KG1 (cell line): ENCODE measurements at regions not wholly inside any gene's neighbourhood (a gene's known extent, or its start where the extent isn't known, plus 50 kb on each side); places are given as distances from the start of the nearest gene placed in this dataset.
"Not testable (repeated sequence)": the region's sequence is repeated elsewhere in the genome, so short reads cannot be mapped to it uniquely, and the experiment has no call there.

ENCODE experiments used
- DNase-seq: peaks from one replicate; lab custom pipeline; 2025; lab: John Stamatoyannopoulos, UW

GRCh38 chr5:83001796-83002381, 75.3 kb downstream of the TMEM167A start:
- DNase-seq = no peak

- no peak for DNase-seq
Measured at GRCh38 chr5:83000922-83001321, 76.3 kb downstream of the TMEM167A start.

DNA sequence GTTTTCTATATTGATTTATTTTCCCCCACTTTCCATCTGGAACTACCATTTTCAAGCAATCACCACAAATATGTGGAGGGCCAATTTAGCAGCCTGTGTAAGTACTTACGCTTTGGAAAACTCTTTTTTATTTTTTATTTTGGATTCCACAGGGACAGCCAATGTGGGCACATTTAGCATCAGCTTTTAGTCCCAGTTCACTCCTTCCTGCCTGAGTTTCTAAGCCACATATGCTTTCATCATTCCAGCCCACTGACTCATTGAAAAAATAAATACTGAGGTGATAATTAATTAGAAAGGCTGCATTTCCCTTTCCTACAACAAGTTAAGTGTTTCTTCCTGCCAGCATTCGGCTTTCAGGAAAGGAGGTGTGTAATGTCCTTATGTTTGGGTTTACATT, 76.8 kb downstream of the TMEM167A start:
- no peak for DNase-seq

DNA sequence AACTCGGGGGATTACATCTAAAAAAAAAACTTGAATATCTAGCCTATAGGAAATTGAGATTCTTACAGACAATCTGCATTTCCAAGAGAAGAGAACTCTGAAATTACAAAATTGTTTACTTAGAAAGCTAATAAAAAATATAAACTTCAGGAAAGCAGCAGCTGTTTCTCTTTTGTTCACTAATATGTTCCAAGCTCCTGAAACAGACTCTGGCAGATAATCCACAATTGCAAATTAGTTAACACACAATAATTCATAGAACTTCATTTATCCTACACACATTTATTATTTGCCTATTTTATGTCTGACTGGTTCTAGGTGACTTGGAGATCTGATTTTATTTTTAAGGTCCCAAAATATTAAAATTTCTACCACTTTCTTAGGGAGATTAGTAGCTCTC, 83.8 kb downstream of the TMEM167A start:
- no peak for DNase-seq

DNA sequence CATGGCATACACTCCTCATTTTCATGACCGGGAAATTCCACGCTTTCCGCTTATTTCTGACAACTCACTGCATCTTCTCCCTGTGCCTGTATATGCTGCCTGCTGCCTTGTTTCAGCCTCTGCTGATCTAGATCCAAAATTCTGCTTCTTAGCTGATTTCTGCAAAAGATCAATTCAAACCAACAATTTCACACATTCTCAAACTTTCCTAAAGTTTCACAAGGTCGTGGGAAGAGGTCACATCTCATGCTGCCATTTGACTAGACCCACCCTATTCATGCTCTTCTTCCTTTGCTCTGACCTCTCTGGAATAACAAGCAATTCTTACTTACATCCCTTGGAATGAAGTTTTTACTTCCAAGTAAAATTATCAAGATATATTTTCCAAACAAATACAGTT, 84.5 kb downstream of the TMEM167A start:
- no peak for DNase-seq

DNA sequence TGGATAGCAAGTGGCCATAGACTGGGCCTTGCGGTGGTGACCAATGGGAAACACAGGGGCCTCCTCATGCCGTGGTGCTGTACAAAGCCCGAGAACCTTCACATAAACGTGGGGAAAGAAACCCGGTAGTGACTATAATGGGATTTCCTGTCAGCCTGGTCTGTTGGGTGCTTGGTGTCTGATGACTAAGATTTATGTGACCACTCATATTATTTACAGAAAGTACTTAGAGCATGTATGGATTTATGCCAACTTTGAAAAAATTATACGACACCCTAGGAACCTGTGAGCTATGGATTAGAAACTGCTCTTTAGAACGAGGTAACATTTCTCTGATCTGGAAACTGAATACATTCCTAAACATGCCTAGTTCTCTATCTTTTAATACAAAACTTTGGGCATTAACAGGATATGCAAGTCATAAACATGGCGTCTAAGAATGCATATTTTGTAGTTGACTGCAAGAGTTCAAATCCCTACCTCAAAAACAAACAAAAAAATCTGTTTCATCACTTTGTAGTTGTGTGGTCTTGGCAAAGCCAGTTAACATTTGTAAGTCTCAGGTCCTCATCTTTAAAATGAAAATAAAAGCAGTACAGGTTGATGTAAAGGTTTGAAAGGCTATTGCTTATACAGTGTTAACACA, 85.4 kb downstream of the TMEM167A start:
- DNase-seq = peak; percentile 58

DNA sequence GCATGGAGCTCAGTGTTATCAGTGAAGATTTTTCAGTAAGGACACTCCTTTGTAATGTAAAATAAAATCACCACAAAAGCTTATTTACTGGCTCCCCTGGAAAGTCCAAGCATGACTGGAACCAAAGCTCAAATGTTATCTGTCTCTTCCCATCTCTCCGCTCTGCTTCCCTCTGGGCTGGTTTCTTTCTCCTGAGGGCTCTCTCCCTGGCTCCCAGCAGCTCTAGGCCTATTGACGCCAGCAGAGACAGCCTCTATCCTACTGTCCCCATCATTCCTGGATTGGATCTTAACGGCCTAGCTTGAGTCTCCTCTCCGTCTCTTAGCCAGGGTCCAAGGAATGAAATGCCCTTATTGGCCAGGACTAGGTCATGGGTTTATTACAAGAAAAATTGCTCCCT, 86.1 kb downstream of the TMEM167A start:
- no peak for DNase-seq

- DNase-seq = no peak
Measured at GRCh38 chr5:82987188-82987587, 90.0 kb downstream of the TMEM167A start.

- no peak for DNase-seq
Measured at GRCh38 chr5:82986404-82986803, 90.8 kb downstream of the TMEM167A start.

- no peak for DNase-seq
Measured at GRCh38 chr5:82985763-82986162, 91.4 kb downstream of the TMEM167A start.

DNA sequence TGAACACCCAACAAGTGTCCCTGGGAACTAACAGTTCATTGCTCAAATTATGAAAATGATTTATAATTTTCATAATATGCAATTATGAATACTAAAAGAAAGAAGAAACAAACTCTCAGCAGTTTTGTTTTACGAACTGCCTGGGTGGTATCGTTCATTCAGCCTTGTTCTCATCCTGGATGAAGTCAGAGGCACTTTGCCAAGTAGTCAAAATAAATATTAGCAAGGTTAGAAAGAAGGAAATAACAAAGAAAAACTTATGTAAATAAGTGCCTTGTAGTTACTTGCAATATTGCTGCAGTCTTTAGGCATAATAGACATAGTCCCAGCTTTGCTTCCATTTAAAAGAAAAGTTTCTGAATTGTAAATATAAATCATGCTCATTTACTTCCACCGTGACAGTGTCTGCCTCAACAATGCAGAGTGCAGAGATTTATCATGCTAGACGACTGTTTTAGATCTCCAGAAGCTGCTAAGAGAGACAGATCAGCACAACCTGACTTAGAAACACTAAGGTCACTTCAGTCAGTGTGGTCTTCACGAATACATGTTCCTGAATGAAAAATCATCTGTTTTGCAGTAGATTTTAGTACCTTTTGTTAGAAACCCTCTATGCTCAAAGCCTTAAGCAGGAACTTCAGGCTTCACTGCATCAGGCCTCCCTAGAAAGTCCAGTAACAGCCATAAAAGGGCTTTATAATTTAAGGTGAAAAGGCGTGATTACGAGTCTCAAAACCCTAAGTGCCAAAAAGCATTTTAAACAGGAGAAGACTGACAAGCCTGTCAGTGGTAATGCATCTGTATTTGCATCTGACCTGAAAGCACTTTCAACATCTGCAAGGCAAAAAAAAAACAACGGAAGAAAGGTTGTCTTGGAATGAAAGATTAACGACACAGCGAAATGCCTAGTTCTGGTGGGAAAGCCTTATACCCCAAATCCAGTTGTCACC, 92.1 kb downstream of the TMEM167A start:
- no peak for DNase-seq

DNA sequence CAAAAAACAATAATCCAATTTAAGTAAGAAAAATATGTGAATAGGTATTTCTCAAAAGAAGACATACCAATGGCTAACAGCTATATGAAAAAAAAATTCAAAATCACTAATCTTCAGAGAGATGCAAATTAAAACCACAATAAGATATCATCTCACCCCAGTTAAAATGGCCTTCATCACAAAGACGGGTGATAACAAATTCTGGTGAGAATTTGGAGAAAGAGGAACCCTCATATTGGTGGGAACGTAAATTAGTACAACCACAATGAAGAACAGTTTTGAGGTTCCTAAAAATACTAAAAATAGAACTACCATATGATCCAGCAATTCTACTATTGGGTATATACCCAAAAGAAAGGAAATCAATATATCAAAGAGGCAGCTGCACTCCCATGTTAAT, 94.3 kb downstream of the TMEM167A start:
- no peak for DNase-seq

DNA sequence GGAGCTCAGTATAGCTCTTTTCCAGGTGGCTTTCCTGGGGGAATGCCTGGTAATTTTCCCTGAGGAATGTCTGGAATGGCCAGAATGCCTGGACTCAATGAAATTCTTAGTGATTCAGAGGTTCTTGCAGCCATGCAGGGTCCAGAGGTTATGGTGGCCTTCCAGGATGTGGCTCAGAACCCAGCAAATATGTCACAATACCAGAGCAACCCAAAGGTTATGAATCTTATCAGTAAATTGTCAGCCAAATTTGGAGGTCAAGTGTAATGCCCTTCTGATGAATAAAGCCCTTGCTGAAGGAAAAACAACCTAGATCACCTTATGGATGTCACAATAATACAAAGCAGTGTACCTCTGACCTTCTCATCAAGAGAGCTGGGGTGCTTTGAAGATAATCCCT, 100.3 kb downstream of the TMEM167A start:
- DNase-seq = not testable (repeated sequence)

GRCh38 chr5:82975812-82976211, 101.4 kb downstream of the TMEM167A start:
- DNase-seq = no peak

DNA sequence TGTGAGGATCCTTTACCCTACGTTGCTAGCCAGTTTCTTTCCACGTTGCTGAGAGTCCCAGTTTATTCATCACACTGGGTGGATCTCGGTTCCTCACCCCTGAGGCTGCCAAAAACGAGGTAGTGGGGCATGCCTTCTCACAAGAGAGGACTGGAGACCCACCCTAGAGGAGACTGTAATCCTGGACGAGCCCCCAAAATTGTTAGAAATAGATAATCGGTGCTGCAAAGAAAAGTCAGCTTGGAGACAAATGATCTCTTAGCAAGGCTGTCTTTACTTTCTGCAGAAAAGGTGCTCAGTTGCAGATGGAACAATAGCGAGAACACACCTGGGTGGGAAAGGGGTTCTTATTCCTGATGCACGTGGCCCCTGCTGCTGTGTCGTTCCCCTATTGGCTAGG, 101.8 kb downstream of the TMEM167A start:
- DNase-seq = no peak

GRCh38 chr5:82974346-82974745, 102.8 kb downstream of the TMEM167A start:
- DNase-seq = not testable (repeated sequence)

GRCh38 chr5:82971901-82972300, 105.3 kb downstream of the TMEM167A start:
- DNase-seq = no peak

- DNase-seq = not testable (repeated sequence)
Measured at GRCh38 chr5:82971034-82971806, 106.0 kb downstream of the TMEM167A start.

GRCh38 chr5:82969221-82969976, 107.8 kb downstream of the TMEM167A start:
- DNase-seq = not testable (repeated sequence)

DNA sequence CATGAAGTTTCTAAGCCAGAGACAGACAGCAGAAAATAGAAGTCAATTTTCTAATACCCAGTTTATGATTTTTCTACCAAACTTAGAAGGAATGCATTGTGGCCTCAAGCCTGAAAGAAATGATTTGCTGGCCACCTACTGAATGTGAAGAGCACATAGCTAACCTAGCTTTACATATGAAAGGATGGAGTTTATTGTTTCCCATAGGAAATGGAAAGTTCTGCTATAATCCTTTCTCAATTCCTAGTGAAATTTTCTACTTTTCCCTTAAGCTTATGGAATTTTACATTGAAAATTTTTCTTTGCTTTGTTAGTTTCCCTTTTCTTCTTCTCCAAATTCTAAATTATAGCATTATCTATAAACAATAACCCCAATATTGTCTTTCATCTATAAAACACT, 110.1 kb downstream of the TMEM167A start:
- DNase-seq = no peak

DNA sequence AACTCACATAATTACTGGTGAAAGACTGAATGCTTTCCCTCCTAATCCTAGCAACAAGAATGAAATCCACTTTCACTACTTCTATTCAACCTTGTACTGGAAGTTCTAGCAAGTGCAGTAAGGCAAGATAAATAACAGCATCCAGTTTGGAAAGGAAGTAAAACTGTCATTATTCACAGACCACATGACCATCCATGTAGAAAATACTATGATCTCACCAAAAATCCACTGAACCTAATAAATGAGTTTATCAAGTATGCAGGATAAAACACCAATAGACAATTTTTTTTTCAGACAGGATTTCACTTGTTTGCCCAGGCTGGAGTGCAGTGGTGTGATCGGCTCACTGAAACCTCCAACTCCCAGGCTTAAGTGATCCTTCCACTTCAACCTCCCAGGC, 117.7 kb downstream of the TMEM167A start:
- no peak for DNase-seq
